GM12891 (cell line): ENCODE measurements at regions not wholly inside any gene's neighbourhood (a gene's known extent, or its start where the extent isn't known, plus 50 kb on each side); places are given as distances from the start of the nearest gene placed in this dataset.

Experiments used
- DNase-seq: peaks from one replicate; pipeline ENCODE4 v3.0.0; 2011; ENCODE audit warnings: low spot score; ENCODE audit not compliant: insufficient read length
- FAIRE-seq: peaks from 2 replicates; lab custom pipeline; 2011; peaks lifted over from hg19 to GRCh38; lab: Jason Lieb, UNC
- PAX5 ChIP-seq: IDR thresholded peaks from 2 replicates; pipeline ENCODE4 v1.6.1; 2011; ENCODE audit warnings: low read length, moderate library complexity, mild to moderate bottlenecking; ENCODE audit not compliant: insufficient read depth, severe bottlenecking
- POLR2A ChIP-seq: IDR thresholded peaks from 2 replicates; pipeline ENCODE4 v1.6.1; 2011; ENCODE audit warnings: low read depth, low read length, control low read depth
- POLR2AphosphoS5 ChIP-seq: IDR thresholded peaks from 2 replicates; pipeline ENCODE4 v1.6.1; 2011; ENCODE audit warnings: low read depth, low read length, control low read depth
- POU2F2 ChIP-seq: IDR thresholded peaks from 2 replicates; pipeline ENCODE4 v1.6.1; 2011; ENCODE audit warnings: low read depth, mild to moderate bottlenecking, control low read depth, low read length, moderate library complexity
- SPI1 ChIP-seq: IDR thresholded peaks from 2 replicates; pipeline ENCODE4 v1.6.1; 2011; ENCODE audit warnings: low read depth, low read length, control low read depth
- TAF1 ChIP-seq: IDR thresholded peaks from 2 replicates; pipeline ENCODE4 v1.6.1; 2011; ENCODE audit warnings: low read depth, low read length, control low read depth

DNA sequence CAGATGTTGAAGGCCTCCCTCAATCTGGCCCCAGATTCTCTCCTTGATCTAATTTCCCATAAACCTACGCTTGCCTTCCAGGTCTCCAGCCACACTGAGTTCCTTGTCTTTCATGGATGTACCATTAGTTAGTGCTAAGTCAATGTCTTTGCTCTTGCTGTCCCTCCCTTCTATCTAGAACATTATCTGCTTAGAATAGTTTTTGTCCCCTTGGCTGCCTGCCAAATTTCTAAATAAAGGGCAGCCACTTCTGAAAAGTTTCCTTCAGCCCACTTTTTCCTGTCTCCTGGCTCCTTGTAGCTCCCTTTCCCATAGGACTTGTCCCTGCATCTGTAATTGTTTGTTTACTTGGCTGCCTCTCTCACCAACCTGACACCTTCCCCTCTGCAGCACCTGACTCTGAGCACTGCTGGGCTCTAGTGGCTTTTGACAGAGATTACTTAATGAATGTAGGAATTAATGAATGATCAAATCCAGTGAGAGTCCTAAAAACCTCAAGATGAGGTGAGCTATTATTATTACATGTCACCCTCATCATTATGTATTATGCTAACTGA is 58.3 kb downstream of the CXCL12 start:
- FAIRE-seq (no peak), DNase-seq (no peak)
- TF ChIP-seq PAX5 (no peak), TAF1 (no peak), POLR2AphosphoS5 (no peak), POU2F2 (no peak), SPI1 (no peak), POLR2A (no peak)

DNA sequence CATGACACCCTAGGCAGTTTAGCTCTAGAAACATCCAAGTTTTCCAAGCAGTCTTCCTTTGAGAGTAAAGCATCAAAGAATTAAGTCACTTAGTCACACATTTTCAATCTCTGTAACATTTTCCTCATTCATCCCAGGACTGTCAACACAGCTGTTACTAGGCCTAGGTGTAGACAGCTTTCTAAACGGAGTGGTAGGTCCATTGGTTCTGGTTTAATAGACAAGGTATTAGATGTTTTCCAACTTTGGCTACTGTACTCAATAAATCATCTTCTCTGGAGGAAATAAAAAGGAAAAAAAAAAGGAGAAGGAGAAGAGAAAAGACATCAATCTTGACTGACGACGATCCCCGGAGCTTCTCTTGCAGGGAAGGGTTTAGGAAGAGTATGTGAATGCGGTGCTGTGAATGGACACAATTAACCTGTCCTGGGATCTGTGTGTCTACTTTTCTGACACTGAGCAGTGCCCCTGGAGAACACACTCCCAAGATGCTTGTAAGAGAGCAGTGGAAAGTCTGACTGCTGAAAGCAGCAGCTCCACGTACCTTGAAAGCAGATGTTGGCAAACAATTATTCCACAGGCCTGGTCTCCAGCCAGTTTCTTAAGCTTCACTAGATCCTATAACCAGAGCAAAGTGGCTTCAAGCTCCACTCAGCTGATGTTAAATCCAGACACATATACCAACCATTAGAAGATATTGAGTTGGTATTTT is 59.1 kb downstream of the CXCL12 start:
- FAIRE-seq (no peak), DNase-seq (no peak)
- TF ChIP-seq SPI1 (no peak), POLR2A (no peak), PAX5 (no peak), POLR2AphosphoS5 (no peak), TAF1 (no peak), POU2F2 (no peak)

DNA sequence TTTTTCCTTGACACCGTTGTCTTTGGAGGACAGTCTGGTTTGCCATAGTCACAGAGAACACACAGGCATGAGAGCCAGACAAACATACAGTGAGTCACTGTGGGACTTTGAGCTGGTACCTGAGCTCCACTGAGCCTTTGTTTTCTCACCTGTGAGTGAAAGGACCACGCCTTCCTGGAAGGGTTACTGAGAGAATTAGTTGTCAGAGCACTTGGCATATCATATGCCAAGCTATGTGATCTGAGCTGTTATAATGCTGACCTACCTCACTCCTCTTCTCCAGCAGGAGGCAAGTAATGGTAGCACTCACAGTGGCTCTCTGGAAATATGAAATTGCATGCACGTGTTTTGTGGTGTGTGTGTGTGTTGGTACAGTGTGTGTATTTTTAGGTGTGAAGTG is 59.7 kb downstream of the CXCL12 start:
- FAIRE-seq (no peak), DNase-seq (no peak)
- TF ChIP-seq PAX5 (no peak), POLR2AphosphoS5 (no peak), SPI1 (no peak), POU2F2 (no peak), TAF1 (no peak), POLR2A (no peak)

DNA sequence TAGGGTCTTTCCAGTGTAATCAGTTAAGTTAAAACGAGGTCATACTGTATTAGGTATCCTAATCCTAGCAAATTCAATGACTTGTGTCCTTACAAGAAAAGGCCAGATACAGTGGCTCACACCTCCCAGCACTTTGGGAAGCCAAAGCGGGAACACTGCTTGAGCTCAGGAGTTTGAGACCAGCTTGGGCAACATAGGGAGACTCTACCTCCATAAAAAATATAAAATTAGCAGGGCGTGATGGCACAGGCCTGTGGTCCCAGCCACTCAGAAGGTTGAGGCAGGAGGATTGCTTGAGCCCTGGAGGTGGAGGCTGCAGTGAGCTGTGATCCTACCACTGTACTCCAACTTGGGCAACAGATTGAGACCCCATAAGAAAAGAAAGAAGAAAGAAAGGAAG is 61.1 kb downstream of the CXCL12 start:
- FAIRE-seq (no peak), DNase-seq (no peak)
- no peak for TF ChIP-seq SPI1
- TF ChIP-seq POLR2A, result no peak
- no peak for TF ChIP-seq PAX5
- TF ChIP-seq TAF1, result no peak
- no peak for TF ChIP-seq POLR2AphosphoS5
- no peak for TF ChIP-seq POU2F2

DNA sequence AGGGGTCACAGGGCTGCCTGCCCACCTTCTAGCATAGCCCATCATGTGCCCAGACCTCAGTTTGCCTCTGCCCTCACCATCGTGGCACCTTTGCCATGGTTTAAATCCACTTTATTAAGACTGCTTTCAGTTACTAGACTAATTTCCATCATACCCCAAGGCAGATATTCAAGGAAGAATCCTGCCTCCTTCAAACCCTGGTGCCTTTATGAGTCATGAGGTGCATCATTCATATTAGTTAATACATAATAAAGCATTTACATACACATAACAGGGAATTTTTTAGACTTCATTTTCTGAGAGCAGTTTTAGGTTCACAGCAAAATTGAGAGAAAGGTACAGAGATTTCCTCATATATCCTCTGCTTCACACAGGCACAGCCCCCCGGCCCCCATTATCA is 62.8 kb downstream of the CXCL12 start:
- no peak for TF ChIP-seq POLR2AphosphoS5
- no peak for TF ChIP-seq POU2F2
- no peak for TF ChIP-seq PAX5
- no peak for TF ChIP-seq SPI1
- FAIRE-seq (no peak), DNase-seq (no peak)

DNA sequence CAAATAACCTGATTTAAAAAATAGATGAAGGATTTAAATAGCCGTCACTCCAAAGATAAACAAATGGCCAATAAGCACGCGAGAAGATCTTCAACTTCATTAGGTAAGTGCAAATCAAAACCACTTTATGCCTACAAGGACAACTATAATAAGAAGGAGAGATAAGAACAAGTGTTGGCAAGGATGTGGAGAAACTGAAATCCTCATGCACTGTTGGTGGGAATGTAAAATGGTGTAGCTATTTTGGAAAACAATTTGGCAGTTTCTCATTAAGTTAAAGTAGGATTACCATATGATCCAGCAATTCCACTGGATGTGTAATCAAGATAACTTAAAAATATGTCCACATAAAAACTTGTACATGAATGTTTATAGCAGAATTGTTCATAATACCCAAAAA is 64.1 kb downstream of the CXCL12 start:
- TF ChIP-seq POLR2A, result no peak
- TF ChIP-seq TAF1, result no peak
- TF ChIP-seq PAX5, result no peak
- no peak for TF ChIP-seq POU2F2
- no peak for TF ChIP-seq SPI1
- no peak for TF ChIP-seq POLR2AphosphoS5
- DNase-seq, result no peak
- FAIRE-seq, result no peak

DNA sequence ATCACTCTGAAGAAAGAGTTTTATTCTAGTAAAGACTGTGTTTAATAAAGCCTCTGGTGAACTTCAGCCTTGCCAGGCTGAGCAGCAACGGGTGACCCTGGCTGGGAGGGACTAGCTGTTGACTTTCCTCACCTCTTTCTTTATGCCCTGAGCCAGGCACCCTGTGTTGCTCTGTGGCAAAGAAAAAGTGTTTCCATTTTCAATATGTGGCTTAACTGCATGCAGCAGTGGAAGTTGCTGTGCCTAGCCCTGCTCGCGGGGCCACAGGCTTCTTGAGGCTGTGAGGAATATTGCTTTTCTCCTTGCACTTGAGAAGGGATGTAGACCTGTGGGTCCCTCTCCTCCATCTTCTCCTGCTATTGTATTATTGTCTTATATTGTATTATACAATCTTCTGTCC is 67.0 kb downstream of the CXCL12 start:
- no peak for DNase-seq
- no peak for FAIRE-seq
- no peak for TF ChIP-seq PAX5
- TF ChIP-seq POU2F2, result no peak
- TF ChIP-seq POLR2A, result no peak
- TF ChIP-seq SPI1, result no peak
- no peak for TF ChIP-seq POLR2AphosphoS5
- no peak for TF ChIP-seq TAF1

DNA sequence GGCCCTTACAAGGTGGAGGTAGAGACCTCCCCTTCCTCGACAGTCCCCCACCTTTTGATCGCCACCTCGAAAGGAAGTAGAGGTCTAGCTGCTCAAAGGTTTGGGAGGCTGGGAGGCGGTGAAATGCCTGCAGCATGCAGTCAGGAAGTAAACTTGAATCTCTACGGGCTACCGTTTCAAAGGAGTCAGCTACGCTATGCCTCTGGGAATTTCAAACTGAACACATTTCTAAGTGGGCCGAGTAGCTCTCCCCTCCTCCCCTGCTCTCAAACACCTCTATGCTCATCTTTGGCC is 68.0 kb downstream of the CXCL12 start:
- no peak for TF ChIP-seq PAX5
- no peak for TF ChIP-seq SPI1
- no peak for TF ChIP-seq TAF1
- TF ChIP-seq POLR2A, result no peak
- TF ChIP-seq POU2F2, result no peak
- no peak for TF ChIP-seq POLR2AphosphoS5
- FAIRE-seq (no peak), DNase-seq (no peak)

DNA sequence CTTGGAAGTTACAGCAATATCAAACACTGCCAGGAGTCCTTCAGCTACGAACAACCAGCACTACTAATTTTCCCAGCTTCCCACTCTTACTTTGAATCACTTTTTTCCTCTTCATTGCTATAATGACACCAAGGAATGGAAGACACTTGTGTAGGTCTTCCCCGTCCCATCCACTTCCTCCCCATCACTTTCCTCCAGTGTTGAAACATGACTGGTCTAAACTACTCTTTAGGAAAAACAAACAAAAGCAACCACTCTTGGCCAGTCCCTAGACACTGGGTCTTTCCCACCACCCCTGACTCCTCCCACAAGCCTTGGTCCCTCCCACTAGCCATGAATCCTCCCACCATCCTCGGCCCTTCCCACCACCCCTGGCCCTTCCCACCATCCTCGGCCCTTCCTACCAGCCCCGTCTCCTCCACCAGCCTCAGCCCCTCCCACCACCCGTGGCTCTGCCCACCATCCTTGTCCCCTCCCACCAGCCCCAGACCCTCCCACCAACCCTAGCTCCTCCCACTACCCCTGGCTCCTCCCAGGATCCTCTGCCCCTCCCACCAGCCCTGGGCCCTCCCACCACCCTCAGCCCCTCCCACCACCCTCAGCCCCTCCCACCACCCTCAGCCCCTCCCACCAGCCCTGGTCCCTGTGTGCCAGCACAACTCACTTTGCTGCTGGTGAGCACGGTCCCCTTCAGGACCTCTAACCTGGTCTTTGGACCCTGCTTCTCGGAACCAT is 68.5 kb downstream of the CXCL12 start:
- FAIRE-seq (no peak), DNase-seq (no peak)
- no peak for TF ChIP-seq TAF1
- no peak for TF ChIP-seq POU2F2
- no peak for TF ChIP-seq POLR2AphosphoS5
- TF ChIP-seq PAX5, result no peak
- TF ChIP-seq POLR2A, result no peak
- TF ChIP-seq SPI1, result no peak

DNA sequence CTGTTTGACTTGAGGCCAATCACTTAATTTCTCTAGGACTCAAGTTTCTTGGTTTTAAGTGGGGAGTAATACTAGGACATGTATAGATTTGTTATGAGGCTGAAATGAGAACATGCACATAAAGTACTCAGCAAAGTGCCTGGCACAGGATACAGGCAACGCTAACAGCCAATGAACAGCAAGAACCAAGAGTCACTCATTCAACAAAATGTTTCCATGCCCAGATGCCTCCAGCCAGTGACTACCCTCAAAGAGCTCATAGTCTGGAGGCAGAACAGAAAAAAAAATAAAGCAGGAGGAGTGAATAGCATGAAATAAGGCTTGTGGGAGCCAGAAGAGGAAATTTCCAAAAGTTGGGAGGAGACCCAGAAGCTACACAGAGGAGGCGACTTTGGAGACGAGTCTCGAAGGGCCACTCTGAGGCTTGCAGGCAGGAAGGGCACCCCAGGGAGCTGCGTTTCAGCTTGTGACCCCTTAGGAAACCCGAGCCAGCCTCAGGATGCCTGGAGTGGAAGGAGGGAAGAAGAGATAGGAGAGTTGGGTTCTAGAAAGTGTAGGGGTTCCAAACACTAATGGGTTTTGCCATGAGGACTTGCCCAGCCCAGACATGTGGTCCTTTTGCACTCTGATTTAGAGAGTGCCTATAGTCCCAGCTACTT is 70.0 kb downstream of the CXCL12 start:
- TF ChIP-seq TAF1 (no peak), SPI1 (no peak), POLR2AphosphoS5 (no peak), POLR2A (no peak), PAX5 (no peak), POU2F2 (no peak)
- no peak for DNase-seq
- no peak for FAIRE-seq
